Skin epidermis (tissue), 12 donors: ENCODE measurements at regions not wholly inside any gene's neighbourhood (a gene's known extent, or its start where the extent isn't known, plus 50 kb on each side); places are given as distances from the start of the nearest gene placed in this dataset.

Experiments
- H3K27ac ChIP-seq, 21 experiments: fragments of 200-600 bp; sonication (generic) in 11 of 21; one replicate each; pipeline ENCODE4 v1.5.0; 2020; ENCODE audit warnings: mild to moderate bottlenecking in 3 of 21, inconsistent platforms in 2 of 21, moderate library complexity in 2 of 21
- H3K4me3 ChIP-seq, 7 experiments: fragments of 200-600 bp; sonication (generic) in 2 of 7; one replicate each; pipeline ENCODE4 v1.5.0; 2020; ENCODE audit warnings: inconsistent platforms in 2 of 7, mild to moderate bottlenecking in 2 of 7, moderate library complexity in 1 of 7

- Histone ChIP-seq H3K4me3 (no peak overlapping the region), H3K27ac (no peak overlapping the region)
Observed at GRCh38 chr19:32196690-32197420, 148.6 kb upstream of the ZNF507 start.

DNA sequence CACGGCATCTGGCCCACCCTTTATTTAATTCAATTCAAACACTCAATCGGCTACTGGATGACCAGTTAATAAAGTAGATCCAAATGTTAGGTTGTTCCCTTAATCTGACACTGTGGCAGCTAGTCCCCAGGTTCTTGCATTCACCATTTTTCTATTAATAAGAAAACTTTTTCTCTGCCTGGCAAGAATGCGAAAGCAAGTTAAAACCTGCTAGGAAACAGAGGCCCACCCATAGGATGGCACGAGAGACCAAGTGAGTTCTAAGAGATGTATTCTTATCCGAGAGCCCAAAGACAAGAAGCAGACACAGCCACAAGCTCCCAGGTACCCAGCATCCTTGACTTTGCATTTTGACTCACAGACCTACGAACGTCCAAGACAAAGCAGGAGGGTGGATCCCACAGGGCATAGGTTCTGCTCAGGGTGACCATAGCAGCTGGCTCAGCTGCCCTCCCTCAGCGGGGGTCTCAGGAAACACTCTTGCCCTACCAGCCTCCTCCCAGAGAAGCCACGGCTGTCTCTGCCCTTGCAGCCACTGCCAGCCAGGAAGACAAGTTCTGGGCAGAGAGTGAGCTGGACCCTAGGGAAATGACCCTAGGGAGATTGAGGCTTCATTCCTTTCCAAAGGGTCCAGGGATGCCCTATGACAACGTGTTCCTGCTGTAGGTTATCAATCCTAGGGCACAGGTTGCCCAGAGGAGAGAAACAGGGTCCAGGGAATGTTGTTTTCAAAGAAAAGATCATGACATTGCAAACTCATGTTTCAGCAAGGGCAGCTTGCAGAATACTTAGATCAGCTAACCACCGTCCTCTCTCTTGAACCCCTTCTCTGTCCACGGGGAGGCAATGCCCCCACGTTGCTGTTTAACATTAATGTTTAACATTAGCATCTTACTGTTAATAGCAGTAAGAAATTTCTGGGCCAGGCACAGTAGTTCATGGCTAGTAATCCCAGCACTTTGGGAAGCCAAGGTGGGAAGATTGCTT, 147.2 kb upstream of the ZNF507 start:
- Histone ChIP-seq H3K4me3 (no peak overlapping the region), H3K27ac (no peak overlapping the region)

GRCh38 chr19:32199501-32200040, 145.8 kb upstream of the ZNF507 start:
- H3K27ac ChIP-seq = no peak overlapping the region
- H3K4me3 ChIP-seq = no peak overlapping the region

- Histone ChIP-seq H3K27ac (no peak overlapping the region), H3K4me3 (no peak overlapping the region)
Observed at GRCh38 chr19:32200312-32201038, 144.9 kb upstream of the ZNF507 start.

GRCh38 chr19:32201211-32201610, 144.2 kb upstream of the ZNF507 start:
- Histone ChIP-seq H3K4me3 (no peak overlapping the region), H3K27ac (no peak overlapping the region)

DNA sequence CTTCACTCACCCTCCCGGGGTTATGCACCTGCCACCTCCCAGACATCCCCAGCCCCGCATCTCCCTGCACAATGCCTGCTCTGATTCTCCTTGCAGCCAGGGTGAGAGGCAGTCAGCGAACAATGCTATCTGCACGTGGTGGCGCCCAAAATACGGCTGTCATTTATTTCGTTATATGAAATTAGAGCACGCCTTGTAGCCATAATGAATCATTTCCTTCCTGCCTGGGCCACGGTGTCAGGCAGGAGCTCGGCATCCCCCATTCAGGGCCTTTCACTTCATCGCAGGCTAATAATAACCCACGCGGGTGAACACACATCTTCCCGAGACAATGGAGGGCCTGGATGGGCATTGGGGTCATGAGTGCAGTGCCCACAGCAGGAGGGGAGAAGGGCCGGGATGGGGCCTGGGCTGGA, 143.8 kb upstream of the ZNF507 start:
- Histone ChIP-seq H3K4me3 (no peak overlapping the region), H3K27ac (no peak overlapping the region)

DNA sequence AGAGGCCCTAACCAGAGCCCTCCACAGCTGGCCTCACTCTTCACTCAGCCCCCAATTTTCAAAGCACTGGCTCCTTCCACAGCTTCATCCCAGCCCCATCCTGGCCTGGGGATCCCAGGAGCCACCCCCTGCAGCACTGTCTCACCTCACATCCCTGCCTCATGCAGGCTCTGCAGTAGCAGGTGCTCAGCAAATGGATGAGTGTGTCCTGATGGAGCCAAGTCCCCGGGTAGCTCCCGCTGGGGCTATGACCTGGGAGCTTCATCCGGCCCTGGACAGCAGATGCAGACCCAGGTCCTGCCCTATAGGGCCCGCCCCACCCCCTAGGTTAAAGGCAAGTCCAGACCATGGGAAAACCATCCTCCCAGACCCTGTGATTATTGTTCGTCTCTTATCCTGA, 143.2 kb upstream of the ZNF507 start:
- Histone ChIP-seq H3K4me3 (no peak overlapping the region), H3K27ac (no peak overlapping the region)

DNA sequence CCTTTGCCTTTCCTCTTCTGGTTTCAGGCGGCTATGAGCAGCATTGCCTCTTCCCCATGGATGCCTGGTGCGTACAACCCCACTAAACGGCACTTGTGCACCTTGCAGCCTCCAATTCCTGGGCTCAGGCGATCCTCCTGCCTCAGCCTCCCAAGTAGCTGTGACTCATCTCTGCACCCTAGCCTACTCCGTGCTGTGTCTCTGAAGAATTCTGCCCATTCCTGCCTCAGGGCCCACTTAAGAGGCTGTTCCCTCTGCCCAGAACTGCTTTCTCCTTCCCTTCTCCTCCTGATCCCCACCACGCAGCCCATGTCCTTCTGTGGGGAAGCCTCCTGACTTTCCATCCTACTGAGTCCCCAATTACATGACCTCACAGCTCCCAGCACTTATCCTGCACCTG, 142.2 kb upstream of the ZNF507 start:
- no peak overlapping the region for H3K27ac ChIP-seq
- H3K4me3 ChIP-seq = no peak overlapping the region

DNA sequence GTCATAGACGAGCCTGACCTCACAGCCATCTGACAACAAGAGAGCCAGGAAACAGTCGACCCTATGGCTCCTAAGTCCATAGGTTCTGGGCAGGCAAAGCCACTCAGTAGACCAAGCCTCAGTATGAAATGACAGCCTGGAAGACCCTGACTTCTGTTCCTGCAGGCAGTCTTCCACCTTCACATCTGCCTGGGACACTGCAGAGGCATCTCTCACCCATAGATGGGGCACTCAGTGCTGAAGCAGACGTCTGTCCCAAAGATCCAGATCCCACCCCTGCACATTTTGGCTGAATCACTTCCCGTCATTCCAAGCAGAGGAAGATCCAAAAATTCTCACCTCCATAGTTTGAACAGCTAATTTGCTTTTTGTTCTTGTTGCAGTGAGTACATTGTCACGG, 139.3 kb upstream of the ZNF507 start:
- Histone ChIP-seq H3K4me3 (no peak overlapping the region), H3K27ac (no peak overlapping the region)

GRCh38 chr19:32208060-32208459, 137.3 kb upstream of the ZNF507 start:
- Histone ChIP-seq H3K4me3 (no peak overlapping the region), H3K27ac (no peak overlapping the region)

GRCh38 chr19:32219392-32219791, 126.0 kb upstream of the ZNF507 start:
- Histone ChIP-seq H3K4me3 (no peak overlapping the region), H3K27ac (no peak overlapping the region)

- Histone ChIP-seq H3K4me3 (no peak overlapping the region), H3K27ac (no peak overlapping the region)
Observed at GRCh38 chr19:32219881-32220472, 125.4 kb upstream of the ZNF507 start.

DNA sequence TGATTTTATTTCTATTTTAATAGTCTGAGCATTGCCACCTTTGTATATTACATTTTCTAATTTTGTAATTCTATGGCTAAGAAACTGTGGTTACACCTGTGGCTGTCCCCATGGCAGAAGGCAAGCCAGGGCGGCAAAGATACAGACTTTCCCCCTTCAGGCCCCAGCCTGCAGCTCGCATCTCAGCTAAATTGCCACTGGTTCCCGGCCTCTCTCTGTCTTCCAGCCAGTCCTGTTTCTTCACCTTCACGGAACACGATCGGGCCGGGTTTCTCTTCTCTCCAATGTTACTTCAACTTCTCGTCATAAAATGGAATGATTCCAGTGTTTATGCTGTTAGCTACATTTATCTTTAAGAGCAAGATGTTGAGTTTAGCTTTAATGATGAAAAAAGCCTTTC, 124.5 kb upstream of the ZNF507 start:
- H3K4me3 ChIP-seq = no peak overlapping the region
- H3K27ac ChIP-seq = no peak overlapping the region

GRCh38 chr19:32222556-32222955, 122.9 kb upstream of the ZNF507 start:
- Histone ChIP-seq H3K4me3 (no peak overlapping the region), H3K27ac (no peak overlapping the region)

- H3K4me3 ChIP-seq = no peak overlapping the region
- H3K27ac ChIP-seq = no peak overlapping the region
Observed at GRCh38 chr19:32223106-32223505, 122.3 kb upstream of the ZNF507 start.

- Histone ChIP-seq H3K4me3 (peak overlapping the region in 1 of 7 experiments; percentile 15), H3K27ac (no peak overlapping the region)
Observed at GRCh38 chr19:32223595-32224370, 121.6 kb upstream of the ZNF507 start.

DNA sequence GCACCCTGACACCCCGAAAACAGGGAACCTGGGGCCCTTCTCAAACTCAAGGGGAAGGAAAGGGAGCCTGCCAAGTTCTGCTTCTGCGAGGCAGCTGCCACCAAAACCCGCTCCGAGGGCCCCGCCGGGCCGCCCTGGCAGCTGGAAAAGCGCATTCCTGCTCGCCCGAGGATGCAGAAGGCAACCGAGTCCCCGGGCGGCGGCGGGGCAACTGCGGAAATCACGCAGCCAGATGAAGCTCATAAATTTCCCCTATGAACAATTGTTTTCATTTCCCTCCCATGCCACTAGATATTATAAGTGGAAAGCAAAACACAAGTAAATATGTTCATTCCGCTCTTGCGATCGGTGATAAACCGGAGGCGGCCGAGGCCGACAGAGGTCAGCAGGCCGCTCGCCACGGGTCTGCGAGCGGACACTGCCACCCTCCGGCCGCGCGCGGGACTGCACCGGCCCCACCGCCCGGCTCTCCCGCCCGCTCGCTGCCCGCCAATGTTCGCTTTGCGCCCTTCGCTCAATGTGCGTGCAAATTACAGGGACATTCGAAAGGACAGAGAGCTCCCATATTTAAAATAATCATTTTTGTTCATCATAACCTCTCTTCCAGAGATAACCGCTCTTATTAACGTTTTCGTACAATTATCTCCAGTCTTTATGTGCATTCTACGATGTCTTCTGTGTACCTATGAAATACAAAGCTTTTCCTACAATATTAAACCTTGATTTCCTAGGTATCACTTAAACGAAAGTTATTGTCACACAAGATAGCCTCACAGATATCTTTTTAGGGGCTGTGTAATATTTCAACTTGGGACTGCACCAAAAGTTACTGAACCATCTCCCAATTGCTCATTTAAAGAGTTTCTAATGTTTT, 120.8 kb upstream of the ZNF507 start:
- Histone ChIP-seq H3K4me3 (peak overlapping the region in 1 of 7 experiments; percentile 15), H3K27ac (no peak overlapping the region)

DNA sequence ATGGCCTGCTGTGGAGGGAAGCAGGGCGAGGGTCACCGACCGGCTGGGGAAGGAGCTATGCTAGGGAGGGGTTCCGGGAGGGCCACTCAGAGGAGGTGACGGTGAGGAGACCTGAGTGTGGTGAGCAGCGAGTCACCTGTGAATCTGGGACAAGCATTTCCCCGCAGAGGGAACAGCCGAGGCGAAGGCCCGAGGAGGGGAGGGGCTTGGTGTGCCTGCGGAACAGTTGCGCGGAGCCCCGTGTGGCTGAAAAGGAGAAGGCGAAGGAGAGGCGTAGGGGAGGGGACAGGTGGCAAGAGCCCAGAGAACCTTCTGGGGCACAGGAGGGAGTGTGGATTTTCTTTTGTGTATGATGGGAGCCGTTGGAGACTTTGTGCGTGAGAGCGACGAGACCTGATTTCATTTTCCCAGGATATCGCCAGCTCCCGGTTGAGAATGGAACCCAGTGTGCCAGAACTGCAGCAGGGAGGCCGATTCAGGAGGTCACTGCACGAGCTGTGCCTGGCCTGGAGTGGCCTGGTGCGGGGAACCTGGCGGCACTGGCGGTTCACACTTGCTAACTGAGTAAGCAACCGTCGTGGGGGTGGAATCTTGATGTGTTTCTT, 117.7 kb upstream of the ZNF507 start:
- H3K4me3 ChIP-seq = no peak overlapping the region
- no peak overlapping the region for H3K27ac ChIP-seq
